GM18861 (cell line): ENCODE measurements at regions not wholly inside any gene's neighbourhood (a gene's known extent, or its start where the extent isn't known, plus 50 kb on each side); places are given as distances from the start of the nearest gene placed in this dataset.

ENCODE experiments used
- ATAC-seq: cut with Tn5 transposase; IDR thresholded peaks from one replicate; pipeline ENCODE4 v1.9.1; 2021; ENCODE audit not compliant: unreplicated experiment

DNA sequence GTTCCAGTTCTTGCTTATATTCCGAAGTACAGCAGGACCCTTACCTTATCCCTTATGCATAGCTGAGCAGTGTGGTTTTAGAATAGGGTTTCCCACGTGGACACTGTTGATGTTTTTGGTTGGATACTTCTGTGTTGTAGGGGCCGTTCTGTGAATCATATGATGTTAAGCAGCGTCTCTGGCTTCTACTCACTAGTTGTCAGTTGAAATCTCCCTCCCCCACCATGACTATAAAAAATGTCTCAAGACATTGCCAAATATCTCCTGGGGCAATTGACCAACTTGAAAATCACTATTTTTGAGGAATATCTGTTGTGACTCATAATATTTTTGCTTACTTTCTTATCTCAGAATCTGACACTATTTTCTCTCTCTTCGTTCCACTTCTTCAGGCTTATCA, 713.7 kb downstream of the TSN start:
- no peak for ATAC-seq

DNA sequence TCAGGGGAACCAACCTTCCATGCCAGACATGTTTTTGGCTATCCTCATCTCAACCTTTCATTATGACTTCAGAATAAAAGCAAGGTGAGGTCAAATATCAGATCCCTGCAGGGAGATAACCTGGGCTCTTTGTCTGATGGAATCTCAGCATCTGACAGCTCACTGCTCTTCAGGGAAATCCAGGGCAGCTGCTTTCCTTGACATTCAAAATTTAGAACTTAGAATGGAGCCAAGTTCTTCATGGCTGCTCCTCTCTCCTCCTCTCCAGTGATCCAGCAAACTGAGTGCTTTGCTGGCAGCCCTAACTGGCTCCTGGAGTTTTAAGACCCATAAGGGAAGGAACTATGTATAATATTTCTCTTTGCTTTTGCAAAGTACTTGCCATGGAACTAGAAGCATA, 716.3 kb downstream of the TSN start:
- ATAC-seq = no peak

DNA sequence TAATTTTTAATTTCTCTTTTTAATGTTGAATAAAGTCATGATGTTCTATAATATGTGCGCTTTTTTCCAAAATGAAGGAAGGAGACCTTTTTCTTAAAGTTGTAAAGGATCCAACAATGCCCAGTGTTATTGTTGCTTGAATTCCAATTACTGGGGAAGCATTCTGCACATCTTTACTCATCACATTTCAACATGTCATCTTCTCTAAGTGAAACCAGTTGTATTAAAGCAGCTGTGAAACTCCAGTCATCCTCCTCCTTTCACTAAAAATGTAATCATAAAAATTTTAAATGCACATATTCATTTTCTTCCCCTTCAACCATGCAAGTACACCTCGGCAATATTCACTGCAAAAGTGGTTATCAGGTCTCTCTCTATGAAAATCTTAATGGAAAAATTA, 722.7 kb downstream of the TSN start:
- ATAC-seq = no peak

DNA sequence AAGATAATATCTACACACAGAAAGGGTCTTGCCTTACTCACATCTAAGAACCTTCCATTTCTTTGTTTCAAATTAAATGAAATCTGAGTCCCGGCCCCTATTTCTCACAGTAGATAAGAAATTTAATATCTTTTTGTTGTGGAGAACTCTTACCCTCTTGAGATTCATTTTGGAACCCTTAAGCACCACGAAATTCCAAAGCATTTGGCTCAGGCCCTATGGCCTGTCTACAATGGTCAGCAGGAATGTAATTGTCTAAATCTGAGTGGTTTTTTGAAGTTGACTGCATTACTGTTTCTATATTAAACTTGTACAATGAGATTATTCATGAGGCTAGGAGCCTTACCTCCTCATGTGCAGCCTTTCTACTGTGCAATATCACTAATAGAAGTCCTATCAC, 723.3 kb downstream of the TSN start:
- ATAC-seq = no peak

DNA sequence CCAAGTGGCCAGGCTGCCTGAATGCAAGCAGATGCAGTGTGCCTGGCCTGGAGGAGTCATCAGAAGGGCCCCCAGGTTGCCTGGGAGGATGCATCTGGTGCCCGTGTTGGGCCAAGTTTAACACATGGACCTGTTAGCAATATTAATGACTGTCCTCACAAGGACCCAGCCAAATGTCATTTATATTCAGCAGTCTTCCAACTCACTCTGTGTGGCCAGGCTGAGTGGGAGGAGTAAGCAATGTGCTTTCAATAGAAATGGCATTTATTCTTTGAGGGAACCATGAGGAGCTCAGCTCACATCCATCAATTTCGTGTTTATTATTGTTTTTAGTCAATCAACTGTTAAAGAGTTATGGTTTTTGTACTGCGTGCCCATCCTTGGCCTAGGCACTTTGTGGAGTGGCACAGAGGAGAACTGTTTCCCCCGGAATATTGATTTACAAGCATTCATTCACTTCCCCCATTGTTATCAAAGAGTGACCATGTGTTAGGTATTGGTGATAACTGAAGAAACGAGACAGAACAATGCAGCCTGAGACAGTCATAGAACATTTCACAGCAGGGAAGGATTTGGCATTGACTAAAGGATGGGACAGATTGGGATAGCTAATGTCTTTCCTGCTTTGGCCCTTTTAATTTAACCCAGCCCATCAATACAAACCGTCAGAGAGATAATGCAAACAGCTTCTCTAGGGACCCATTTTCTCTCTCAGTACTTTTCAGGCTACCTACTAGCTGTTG, 725.2 kb downstream of the TSN start:
- no peak for ATAC-seq

DNA sequence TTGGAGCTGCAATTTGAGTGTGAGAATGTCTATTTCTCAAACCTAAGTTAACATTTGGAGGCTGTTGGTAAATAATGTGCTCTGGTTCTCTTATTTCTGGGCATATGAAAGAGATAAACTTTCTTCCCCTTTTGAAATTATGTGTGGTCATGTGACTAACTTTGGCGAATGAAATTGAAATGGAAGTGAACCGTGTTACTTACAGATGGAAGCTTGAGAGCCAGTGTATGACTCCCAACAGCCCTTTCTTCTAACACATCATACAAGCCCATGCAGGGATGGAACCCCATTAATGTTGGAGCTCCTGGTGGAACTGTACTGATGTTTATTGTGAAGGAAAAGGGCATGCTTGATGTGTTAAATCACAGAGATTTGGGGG, 725.8 kb downstream of the TSN start:
- no peak for ATAC-seq

DNA sequence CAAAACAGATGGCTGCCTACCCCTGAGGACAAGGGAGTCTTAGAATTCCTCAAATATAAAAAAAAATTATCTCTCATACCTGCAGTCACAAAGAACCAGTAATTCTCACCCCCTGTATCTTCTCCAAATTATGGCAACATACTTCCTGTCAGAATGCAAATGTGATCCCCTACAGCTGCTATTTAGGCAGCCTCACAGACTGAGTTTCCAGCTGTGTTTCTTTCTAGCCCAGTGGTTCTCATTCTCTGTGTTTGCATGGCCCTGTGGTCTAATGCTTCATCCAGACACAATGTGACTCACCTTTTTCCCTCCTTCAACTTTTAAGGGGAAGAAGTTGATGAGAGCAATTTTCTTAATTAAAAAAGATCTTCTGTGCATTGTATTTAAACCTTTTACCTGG, 726.3 kb downstream of the TSN start:
- no peak for ATAC-seq

DNA sequence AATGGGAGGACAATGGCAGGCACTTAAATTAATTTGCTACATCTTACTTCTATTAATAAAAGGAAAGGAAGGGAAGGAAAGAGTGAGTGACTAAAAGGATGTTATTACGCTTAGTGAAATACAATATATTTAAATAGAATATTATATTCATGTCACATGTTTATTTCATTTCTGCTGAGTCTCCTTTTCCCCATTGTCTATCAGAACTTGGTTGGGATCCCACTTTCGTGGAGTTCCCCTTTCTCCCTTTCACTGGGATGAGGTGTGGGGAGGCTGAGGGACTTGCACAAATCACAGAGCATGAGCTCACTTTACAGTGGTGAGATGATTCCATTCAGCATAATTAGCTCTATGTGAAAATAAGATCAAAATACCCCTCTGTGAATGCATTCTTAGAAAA, 730.6 kb downstream of the TSN start:
- no peak for ATAC-seq

DNA sequence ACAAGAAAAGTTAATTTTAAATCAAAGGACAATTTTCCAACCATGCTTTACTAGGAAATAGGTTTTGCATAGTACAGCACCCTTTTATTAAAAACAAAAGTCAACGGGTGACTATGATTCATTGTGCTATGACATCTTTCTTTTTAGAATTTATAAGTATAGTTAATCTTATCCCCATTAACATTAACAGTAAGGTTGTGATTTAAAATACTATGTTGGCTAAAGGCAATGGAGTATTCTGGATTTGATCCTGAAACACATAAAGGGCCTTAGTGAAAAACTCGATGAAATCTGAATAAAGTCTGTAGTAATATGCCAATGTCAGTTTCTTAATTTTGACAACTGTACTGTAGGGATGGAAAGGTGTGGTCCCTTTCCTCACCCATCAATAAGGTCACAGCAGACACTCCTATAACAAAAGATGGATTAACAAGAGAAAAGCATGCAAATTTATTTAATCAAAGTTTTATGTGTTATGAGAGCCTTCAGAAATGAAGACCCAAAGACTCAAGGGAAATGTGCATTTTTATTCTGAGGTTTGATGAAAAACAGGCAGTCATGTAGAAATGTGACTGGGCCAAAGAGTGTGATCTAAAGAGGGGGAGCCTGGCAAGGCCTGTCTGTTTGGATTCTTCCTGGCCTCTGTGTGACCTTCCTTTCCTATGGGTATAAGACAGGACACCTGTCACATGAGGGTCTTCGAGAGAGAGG, 731.4 kb downstream of the TSN start:
- no peak for ATAC-seq

DNA sequence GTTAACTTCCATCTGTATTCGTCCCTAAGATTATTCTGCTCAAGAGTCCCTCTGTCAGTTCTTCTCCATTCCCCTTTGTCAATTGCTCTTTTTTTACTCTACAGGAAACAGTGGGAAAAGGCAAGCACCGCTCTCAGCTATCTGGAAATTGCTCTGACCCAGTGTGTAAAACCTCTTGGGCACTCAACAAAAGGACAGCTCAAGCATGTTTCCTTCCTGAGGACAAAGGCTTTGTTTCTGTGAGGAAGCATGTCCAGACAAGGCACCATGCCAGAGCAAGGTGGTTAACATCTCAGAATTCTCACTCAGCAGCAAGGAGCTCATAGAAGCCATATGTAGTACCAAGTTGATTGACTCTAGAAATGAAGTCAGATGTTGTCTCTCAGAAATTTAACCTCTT, 735.6 kb downstream of the TSN start:
- no peak for ATAC-seq

DNA sequence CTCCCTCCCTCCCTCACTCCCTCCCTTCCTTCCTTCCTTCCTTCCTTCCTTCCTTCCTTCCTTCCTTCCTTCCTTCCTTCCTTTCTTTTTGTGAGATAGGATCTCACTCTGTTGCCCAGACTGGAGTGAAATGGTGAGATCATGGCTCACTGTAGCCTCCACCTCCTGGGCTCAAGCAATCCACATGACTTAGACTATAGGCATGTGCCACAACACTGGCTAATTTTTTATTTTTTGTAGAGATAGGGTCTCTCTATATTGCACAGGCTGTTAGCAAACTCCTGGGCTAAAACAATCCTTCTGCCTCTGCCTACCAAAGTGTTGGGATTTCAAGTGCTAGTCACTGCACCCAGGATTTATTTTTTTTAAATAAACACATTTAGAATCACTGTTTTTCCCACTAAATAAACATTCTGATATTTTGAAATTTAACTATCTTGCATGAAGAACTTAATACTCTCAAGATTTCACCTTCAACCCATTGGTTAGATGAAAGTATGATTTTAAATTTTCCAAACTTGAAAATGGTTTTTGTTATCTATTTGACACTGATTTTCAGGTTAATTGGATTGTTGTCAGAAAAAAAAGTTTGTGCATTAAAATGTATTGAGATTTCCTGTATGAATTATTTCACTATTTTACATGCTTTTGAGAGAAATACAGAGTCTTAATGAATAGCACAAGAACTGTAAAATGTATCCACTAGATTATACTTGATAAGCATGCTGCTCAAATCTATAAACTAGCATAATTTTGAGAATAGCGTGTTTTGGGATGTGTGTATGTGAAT, 745.1 kb downstream of the TSN start:
- no peak for ATAC-seq

DNA sequence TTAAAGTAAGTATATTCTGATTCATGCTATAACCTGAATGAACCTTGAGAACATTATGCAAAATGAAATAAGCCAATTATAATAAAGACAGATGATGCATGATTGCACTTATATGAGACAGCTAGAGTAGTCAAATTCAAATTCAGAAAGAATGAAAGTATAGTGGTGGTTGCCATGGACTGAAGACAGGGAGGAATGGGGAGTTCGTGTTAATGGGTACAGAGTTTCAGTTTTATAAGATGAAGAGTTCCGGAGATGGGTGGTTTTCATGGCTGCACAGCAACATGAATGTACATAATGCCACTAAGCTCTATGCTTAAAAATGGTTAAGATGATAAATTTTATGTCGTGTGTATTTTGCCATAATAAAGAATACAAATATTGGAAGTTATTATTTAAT, 751.2 kb downstream of the TSN start:
- no peak for ATAC-seq

DNA sequence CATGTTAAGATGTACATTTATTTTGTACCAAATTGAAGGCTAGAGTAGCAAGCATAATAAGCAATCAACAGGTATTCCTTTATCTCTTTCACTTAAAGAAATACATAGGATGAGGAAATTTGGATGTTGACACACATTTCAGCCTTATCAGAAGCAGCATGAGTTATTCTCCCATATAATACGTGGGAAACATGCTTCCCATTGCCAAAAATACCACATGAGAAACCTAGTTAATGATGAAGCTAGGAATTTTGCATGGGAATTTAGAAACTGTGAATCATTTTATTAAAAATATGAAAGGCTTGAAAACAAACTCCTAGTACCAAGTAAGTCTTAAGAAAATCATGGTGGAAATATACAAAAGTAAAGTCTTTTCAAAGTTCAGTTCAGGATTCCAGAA, 751.8 kb downstream of the TSN start:
- no peak for ATAC-seq

DNA sequence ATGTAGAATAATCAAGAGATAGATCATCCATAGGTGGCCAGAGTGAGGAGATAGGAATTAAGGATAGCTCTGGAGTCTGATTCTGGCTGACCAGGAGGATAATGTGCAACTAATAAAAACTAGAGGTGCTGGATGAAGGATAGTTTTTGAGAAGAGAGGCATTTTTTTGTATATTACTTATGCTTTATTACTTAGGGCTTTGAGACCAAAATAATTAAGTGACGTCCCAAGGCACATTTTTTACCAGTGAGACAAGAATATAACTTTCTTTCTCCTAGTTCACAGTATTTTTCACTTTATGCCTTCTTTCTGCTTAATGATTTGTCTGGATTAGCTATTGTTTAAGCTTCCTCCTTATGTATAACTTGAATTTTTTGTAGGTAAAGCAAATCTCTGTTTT, 756.6 kb downstream of the TSN start:
- no peak for ATAC-seq

DNA sequence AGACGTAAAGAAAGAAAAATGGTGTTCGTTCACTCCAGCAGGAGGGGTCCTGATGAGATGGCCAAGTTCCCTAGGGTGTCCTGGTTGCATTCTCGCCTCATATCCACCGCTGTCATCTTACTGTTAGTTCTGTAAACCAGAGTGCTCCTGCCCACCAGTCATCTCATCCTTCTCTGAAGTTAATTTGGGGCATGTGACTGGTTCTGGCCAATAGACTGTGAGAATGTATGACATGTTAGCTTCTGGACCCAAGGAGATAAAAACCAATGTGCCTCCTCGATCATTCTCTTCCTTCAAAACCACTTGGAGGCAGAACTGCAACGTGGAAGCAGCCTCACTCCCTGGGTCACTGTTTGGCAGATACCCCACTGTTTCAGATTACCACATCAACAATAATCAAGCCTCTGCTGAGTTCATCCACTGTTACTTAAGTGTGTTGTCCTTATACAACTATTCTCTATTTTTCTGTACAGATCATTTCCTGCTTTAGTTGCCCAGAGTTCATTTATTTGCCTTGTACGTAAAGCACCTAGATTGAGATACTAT, 759.1 kb downstream of the TSN start:
- no peak for ATAC-seq

DNA sequence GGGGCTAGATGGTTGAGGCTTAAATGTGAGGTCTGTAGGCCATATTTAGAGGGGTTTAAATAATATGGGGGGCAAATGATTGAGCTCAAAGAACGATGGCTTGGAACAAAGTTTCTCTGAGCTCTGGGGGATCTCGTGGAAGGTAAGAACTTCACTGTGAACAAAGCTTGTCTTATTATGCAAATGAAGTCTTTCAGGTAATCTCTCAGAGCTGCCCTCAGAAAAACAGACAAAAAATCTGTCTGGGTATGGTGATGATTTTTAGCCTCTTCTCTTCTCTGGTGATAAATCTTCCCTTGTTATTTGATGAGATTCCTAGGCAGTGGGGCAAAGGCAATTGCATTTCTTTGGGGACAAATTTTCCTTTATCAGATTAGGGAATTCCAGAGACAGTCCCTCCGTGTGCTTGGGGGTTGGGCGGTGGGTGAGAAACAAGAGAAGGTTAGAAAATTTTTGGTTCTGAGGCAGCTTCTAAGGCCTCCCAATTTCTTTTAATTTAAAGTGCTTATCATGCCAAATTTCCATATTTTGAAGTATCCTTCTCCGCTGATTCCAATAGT, 760.4 kb downstream of the TSN start:
- no peak for ATAC-seq

DNA sequence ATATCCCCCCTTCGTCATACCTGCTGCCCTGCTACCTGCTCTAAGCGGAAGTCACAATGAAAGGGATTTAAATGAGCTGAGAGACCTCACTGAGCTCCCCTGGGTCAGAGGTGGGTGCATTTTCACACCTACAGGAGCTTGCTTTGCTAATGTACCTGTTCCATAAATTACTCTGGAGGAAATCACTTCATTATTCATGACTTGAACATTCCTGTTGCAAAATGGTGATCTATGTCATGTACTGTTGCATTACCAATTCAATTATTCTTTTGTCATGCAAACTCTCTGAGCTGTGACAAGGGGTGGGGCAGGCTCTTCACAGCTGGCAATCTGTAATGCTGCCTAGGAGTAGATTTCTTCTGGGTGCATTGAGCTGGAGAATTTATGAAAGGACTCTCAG, 761.3 kb downstream of the TSN start:
- no peak for ATAC-seq

DNA sequence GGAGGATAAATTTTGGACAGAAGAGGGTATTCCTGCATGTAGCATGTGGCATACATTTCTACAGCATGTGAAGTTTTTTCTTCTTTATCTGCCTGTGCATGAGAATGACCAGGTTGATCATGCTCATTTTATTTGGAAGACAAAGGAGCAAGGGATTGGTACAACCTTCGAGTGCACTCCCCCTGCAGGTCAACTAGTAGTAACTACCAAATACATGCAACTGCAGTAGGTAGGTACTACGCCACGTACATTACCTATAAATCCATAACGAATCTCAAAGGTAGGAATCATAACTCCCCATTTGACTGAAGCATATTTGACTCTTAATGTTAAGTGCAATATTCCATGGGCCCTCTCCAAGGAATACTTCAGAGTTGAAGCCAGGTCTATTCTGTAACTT, 763.9 kb downstream of the TSN start:
- ATAC-seq = no peak

DNA sequence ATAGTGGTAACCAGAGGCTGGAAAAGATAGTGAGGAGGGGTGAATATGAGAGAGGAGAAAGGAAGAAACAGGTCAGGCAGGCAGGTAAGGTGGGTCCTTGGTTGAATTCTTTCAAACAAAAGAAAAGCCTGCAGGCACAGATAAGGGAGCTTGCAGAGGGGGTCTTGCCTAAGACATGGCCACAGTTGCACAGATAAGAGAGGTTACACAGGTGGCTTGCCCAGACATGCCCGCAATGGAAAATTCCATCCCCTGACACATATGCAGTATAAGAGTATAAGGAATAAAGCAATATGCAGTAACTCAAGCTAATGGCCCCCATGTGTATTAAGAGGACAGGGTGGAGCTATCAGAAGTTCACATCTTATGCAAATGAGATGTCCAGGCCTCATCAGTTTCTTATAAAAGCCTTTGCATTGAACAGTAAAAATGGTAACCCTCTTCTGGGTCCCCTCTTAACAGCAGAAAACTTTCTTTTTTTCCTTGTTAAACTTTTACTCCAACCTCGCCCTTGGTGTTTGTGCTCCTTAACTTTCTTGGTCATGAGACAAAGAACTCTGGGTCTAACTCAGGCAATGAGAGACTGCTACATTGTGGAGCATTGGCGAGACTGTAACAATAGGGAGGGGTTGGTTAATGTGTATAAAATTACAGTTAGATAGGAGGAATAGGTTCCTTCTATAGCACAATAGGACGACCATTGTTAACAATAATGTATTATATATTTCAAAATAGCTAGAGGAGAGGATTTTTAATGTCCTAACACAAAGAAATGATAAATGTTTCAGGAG, 764.6 kb downstream of the TSN start:
- ATAC-seq = no peak

DNA sequence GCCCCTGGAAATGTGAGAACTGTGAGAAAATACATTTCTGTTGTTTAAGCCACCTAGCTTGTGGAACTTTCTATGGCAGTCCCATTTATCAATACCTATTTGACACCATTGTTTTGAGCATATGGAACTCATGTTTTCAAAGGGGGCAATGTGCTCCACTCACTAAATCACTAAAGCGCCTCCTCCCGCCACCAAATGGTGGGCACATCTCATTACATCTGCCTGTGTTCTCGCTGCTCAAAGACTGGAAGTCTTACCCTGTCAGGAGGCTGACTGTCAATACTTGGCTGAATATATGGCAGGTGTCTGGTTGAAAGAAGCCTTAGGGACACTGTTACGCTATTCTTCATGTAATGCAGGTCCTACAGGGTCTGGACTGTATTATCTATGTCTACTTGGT, 767.7 kb downstream of the TSN start:
- no peak for ATAC-seq

DNA sequence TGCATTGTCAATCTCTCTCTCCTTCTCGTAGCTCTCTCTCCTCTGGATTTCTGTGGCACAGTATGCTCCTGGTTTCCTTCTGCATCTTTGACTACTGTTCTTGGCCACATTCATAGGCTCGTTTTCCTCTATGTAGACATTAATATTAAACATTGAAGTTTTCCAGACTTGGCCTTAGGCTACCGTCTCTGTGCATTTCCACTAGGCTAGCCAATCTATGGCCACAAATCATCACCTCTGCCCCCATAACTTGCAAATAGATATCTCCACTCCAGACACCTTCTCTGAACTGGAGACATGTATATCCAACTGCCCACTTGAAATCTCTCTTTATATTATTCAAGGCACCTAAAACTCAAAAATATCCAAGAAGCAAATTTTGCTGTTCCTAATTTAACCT, 768.5 kb downstream of the TSN start:
- no peak for ATAC-seq
